ENCODE measurements at regions not wholly inside any gene's neighbourhood (a gene's known extent, or its start where the extent isn't known, plus 50 kb on each side); places are given as distances from the start of the nearest gene placed in this dataset.

- TF ChIP-seq CTCF (IDR thresholded peaks at IDR 0.05; ENCODE audit: insufficient read depth, low read depth, low read length) (no peak), EZH2 (IDR thresholded peaks at IDR 0.05; ENCODE audit: insufficient read depth, low read length) (no peak)
These were observed 360.1 kb upstream of the RGS18 start for GRCh38 chr1:191798178-191798577.
